ENCODE measurements at regions not wholly inside any gene's neighbourhood (a gene's known extent, or its start where the extent isn't known, plus 50 kb on each side); places are given as distances from the start of the nearest gene placed in this dataset.

- Histone ChIP-seq H3K9ac (ENCODE audit: low read length) (no peak overlapping the region), H3K4me2 (ENCODE audit: low read depth, low read length) (no peak overlapping the region)
- no peak for TF ChIP-seq EZH2phosphoT487 (IDR thresholded peaks at IDR 0.05; ENCODE audit: low read length)
- peak; percentile 72 for TF ChIP-seq CTCF (IDR thresholded peaks at IDR 0.05; ENCODE audit: low read length)
- no peak for TF ChIP-seq EZH2 (optimal IDR thresholded peaks at IDR 0.05; ENCODE audit: low read depth, low read length)
Observed at GRCh38 chr18:70931942-70932814, 643.3 kb downstream of the SOCS6 start.

GRCh38 chr18:70920840-70921374, 632.1 kb downstream of the SOCS6 start:
- Histone ChIP-seq H3K79me2 (ENCODE audit: low read length) (no peaks in the 10 kb centered on the region), H2AFZ (ENCODE audit: low read length) (no peak overlapping the region), H3K4me1 (ENCODE audit: low read length) (no peaks in the 10 kb centered on the region), H3K9me3 (replicated peaks; ENCODE audit: insufficient read depth, low read length) (no peaks in the 10 kb centered on the region), H3K27ac (ENCODE audit: low read length) (no peak overlapping the region), H3K36me3 (replicated peaks; ENCODE audit: insufficient read depth, low read length) (no peaks in the 10 kb centered on the region), H4K20me1 (ENCODE audit: insufficient read depth, low read length) (no peaks in the 10 kb centered on the region), H3K4me2 (ENCODE audit: low read depth, low read length) (no peak overlapping the region), H3K4me3 (ENCODE audit: low read length) (no peak overlapping the region), H3K9me2 (replicated peaks; ENCODE audit: insufficient read depth, low read length) (no peaks in the 10 kb centered on the region), H3F3A (ENCODE audit: insufficient read depth, low read length) (no peaks in the 10 kb centered on the region), H3K27me3 (replicated peaks; ENCODE audit: insufficient read depth, low read length) (no peaks in the 10 kb centered on the region), H3K9ac (ENCODE audit: low read length) (no peak overlapping the region)
- DNase-seq, result no peak
- no peak for TF ChIP-seq EZH2phosphoT487 (IDR thresholded peaks at IDR 0.05; ENCODE audit: low read length)
- TF ChIP-seq CTCF (IDR thresholded peaks at IDR 0.05; ENCODE audit: low read length), result no peak
- no peak for TF ChIP-seq EZH2 (optimal IDR thresholded peaks at IDR 0.05; ENCODE audit: low read depth, low read length)

More at GRCh38 chr18:70931942-70932814, 643.3 kb downstream of the SOCS6 start:
- Histone ChIP-seq H3K36me3 (replicated peaks; ENCODE audit: insufficient read depth, low read length) (no peaks in the 10 kb centered on the region), H3K27ac (ENCODE audit: low read length) (no peak overlapping the region), H2AFZ (ENCODE audit: low read length) (peak overlapping the region; percentile 14; the same call in 1 of the 2 replicates), H3K9me2 (replicated peaks; ENCODE audit: insufficient read depth, low read length) (no peaks in the 10 kb centered on the region), H3K9me3 (replicated peaks; ENCODE audit: insufficient read depth, low read length) (no peaks in the 10 kb centered on the region), H3K4me1 (ENCODE audit: low read length) (peaks cover 11% of the 10 kb centered on the region), H4K20me1 (ENCODE audit: insufficient read depth, low read length) (no peaks in the 10 kb centered on the region), H3K4me3 (ENCODE audit: low read length) (no peak overlapping the region), H3K79me2 (ENCODE audit: low read length) (no peaks in the 10 kb centered on the region), H3K27me3 (replicated peaks; ENCODE audit: insufficient read depth, low read length) (no peaks in the 10 kb centered on the region), H3F3A (ENCODE audit: insufficient read depth, low read length) (no peaks in the 10 kb centered on the region)
- peak; percentile 72 for DNase-seq

- Histone ChIP-seq H3K9me3 (replicated peaks; ENCODE audit: insufficient read depth, low read length) (no peaks in the 10 kb centered on the region), H3K4me1 (ENCODE audit: low read length) (peaks cover 25% of the 10 kb centered on the region), H3K9ac (ENCODE audit: low read length) (peak overlapping the region; percentile 46; the same call in 1 of the 2 replicates), H3K79me2 (ENCODE audit: low read length) (no peaks in the 10 kb centered on the region), H3K36me3 (replicated peaks; ENCODE audit: insufficient read depth, low read length) (no peaks in the 10 kb centered on the region), H3K9me2 (replicated peaks; ENCODE audit: insufficient read depth, low read length) (no peaks in the 10 kb centered on the region), H4K20me1 (ENCODE audit: insufficient read depth, low read length) (no peaks in the 10 kb centered on the region), H2AFZ (ENCODE audit: low read length) (peak overlapping the region; percentile 79), H3K27me3 (replicated peaks; ENCODE audit: insufficient read depth, low read length) (no peaks in the 10 kb centered on the region), H3K4me3 (ENCODE audit: low read length) (peak overlapping the region; percentile 46), H3F3A (ENCODE audit: insufficient read depth, low read length) (peaks cover 10% of the 10 kb centered on the region), H3K27ac (ENCODE audit: low read length) (peak overlapping the region; percentile 64; the same call in 1 of the 2 replicates), H3K4me2 (ENCODE audit: low read depth, low read length) (peak overlapping the region; percentile 81)
- TF ChIP-seq EZH2 (optimal IDR thresholded peaks at IDR 0.05; ENCODE audit: low read depth, low read length) (no peak), EZH2phosphoT487 (IDR thresholded peaks at IDR 0.05; ENCODE audit: low read length) (no peak), CTCF (IDR thresholded peaks at IDR 0.05; ENCODE audit: low read length) (no peak)
- peak; percentile 64 for DNase-seq
Observed at GRCh38 chr18:70907673-70908072, 618.8 kb downstream of the SOCS6 start.
